ENCODE measurements at regions not wholly inside any gene's neighbourhood (a gene's known extent, or its start where the extent isn't known, plus 50 kb on each side); places are given as distances from the start of the nearest gene placed in this dataset.

- TF ChIP-seq EP300 (IDR thresholded peaks at IDR 0.05) (no peak), POLR2A (IDR thresholded peaks at IDR 0.05) (no peak)
These were observed 100.3 kb downstream of the F11 start for GRCh38 chr4:186366326-186366725.
